ENCODE measurements at regions not wholly inside any gene's neighbourhood (a gene's known extent, or its start where the extent isn't known, plus 50 kb on each side); places are given as distances from the start of the nearest gene placed in this dataset.

GRCh38 chr7:118404211-118404610, 179.7 kb downstream of the ANKRD7 start:
- TF ChIP-seq TAF1 (IDR thresholded peaks at IDR 0.05; ENCODE audit: low read depth, low read length) (no peak), POLR2A (IDR thresholded peaks at IDR 0.05; ENCODE audit: low read depth, low read length) (no peak), POLR2AphosphoS5 (IDR thresholded peaks at IDR 0.05; ENCODE audit: low read depth, low read length) (no peak)
